ENCODE measurements at regions not wholly inside any gene's neighbourhood (a gene's known extent, or its start where the extent isn't known, plus 50 kb on each side); places are given as distances from the start of the nearest gene placed in this dataset.

- DNase-seq (ENCODE audit: low spot score), result no peak
Observed at GRCh38 chr15:77796046-77796729, 163.5 kb upstream of the LINGO1 start.

GRCh38 chr15:77795446-77795845 lies 162.7 kb upstream of the LINGO1 start:
- DNase-seq (ENCODE audit: low spot score), result no peak

- DNase-seq (ENCODE audit: low spot score), result no peak
Observed at GRCh38 chr15:77791941-77792340, 159.2 kb upstream of the LINGO1 start.

GRCh38 chr15:77790481-77790880 lies 157.8 kb upstream of the LINGO1 start:
- DNase-seq (ENCODE audit: low spot score), result no peak

GRCh38 chr15:77786956-77787355 lies 154.2 kb upstream of the LINGO1 start:
- no peak for DNase-seq (ENCODE audit: low spot score)

GRCh38 chr15:77786181-77786890 lies 153.6 kb upstream of the LINGO1 start:
- no peak for DNase-seq (ENCODE audit: low spot score)

- no peak for DNase-seq (ENCODE audit: low spot score)
Observed at GRCh38 chr15:77784361-77785292, 151.9 kb upstream of the LINGO1 start.

- DNase-seq (ENCODE audit: low spot score), result no peak
Observed at GRCh38 chr15:77783636-77784035, 150.9 kb upstream of the LINGO1 start.

- DNase-seq (ENCODE audit: low spot score), result no peak
Observed at GRCh38 chr15:77782691-77783090, 150.0 kb upstream of the LINGO1 start.

GRCh38 chr15:77781946-77782240 lies 149.2 kb upstream of the LINGO1 start:
- no peak for DNase-seq (ENCODE audit: low spot score)

GRCh38 chr15:77781151-77781945 lies 148.6 kb upstream of the LINGO1 start:
- no peak for DNase-seq (ENCODE audit: low spot score)

- DNase-seq (ENCODE audit: low spot score), result no peak
Observed at GRCh38 chr15:77778802-77779201, 146.1 kb upstream of the LINGO1 start.

GRCh38 chr15:77775837-77776236 lies 143.1 kb upstream of the LINGO1 start:
- DNase-seq (ENCODE audit: low spot score), result no peak

- no peak for DNase-seq (ENCODE audit: low spot score)
Observed at GRCh38 chr15:77775373-77775772, 142.7 kb upstream of the LINGO1 start.

GRCh38 chr15:77774350-77774749 lies 141.6 kb upstream of the LINGO1 start:
- no peak for DNase-seq (ENCODE audit: low spot score)

- no peak for DNase-seq (ENCODE audit: low spot score)
Observed at GRCh38 chr15:77773903-77774302, 141.2 kb upstream of the LINGO1 start.

GRCh38 chr15:77772641-77773402 lies 140.1 kb upstream of the LINGO1 start:
- DNase-seq (ENCODE audit: low spot score), result no peak

GRCh38 chr15:77771616-77772015 lies 138.9 kb upstream of the LINGO1 start:
- DNase-seq (ENCODE audit: low spot score), result no peak

- DNase-seq (ENCODE audit: low spot score), result no peak
Observed at GRCh38 chr15:77769700-77770099, 137.0 kb upstream of the LINGO1 start.

- DNase-seq (ENCODE audit: low spot score), result no peak
Observed at GRCh38 chr15:77768521-77769078, 135.9 kb upstream of the LINGO1 start.

- no peak for DNase-seq (ENCODE audit: low spot score)
Observed at GRCh38 chr15:77768107-77768506, 135.4 kb upstream of the LINGO1 start.
